H9 (cell line): ENCODE measurements at regions not wholly inside any gene's neighbourhood (a gene's known extent, or its start where the extent isn't known, plus 50 kb on each side); places are given as distances from the start of the nearest gene placed in this dataset.

ENCODE experiments used
- DNase-seq: peaks from one replicate; pipeline ENCODE4 v3.0.0-alpha.2; 2017
- H2AFZ ChIP-seq: one replicate; pipeline ENCODE4 v1.6.1; 2013; ENCODE audit warnings: mild to moderate bottlenecking, low read length, control low read depth, moderate library complexity
- H2AK5ac ChIP-seq: 2 replicates; pipeline ENCODE4 v1.6.1; 2013; ENCODE audit warnings: low read length, control low read depth, mixed read lengths; ENCODE audit not compliant: insufficient read length
- H2BK120ac ChIP-seq: one replicate; pipeline ENCODE4 v1.6.1; 2013; ENCODE audit warnings: low read depth, mild to moderate bottlenecking, low read length, control low read depth, inconsistent platforms; ENCODE audit not compliant: poor library complexity, severe bottlenecking
- H2BK12ac ChIP-seq: 2 replicates; pipeline ENCODE4 v1.6.1; 2013; ENCODE audit warnings: low read length, control low read depth, mixed read lengths, low read depth; ENCODE audit not compliant: insufficient read length
- H2BK15ac ChIP-seq: 2 replicates; pipeline ENCODE4 v1.6.1; 2013; ENCODE audit warnings: low read depth, low read length, control low read depth
- H2BK20ac ChIP-seq: one replicate; pipeline ENCODE4 v1.6.1; 2013; ENCODE audit warnings: low read depth, mild to moderate bottlenecking, low read length, control low read depth, inconsistent platforms; ENCODE audit not compliant: poor library complexity, severe bottlenecking
- H2BK5ac ChIP-seq: 2 replicates; pipeline ENCODE4 v1.6.1; 2013; ENCODE audit warnings: low read length, control low read depth, mixed read lengths; ENCODE audit not compliant: insufficient read length
- H3K14ac ChIP-seq: 2 replicates; pipeline ENCODE4 v1.6.1; 2013; ENCODE audit warnings: low read length, control low read depth; ENCODE audit not compliant: insufficient read depth
- H3K18ac ChIP-seq: 2 replicates; pipeline ENCODE4 v1.6.1; 2013; ENCODE audit warnings: low read depth, mild to moderate bottlenecking, mixed read lengths, low read length, control low read depth; ENCODE audit not compliant: insufficient read length
- H3K23ac ChIP-seq: 2 replicates; pipeline ENCODE4 v1.6.1; 2013; ENCODE audit warnings: low read length, control low read depth, mixed read lengths, low read depth; ENCODE audit not compliant: insufficient read length
- H3K23me2 ChIP-seq: 2 replicates; pipeline ENCODE4 v1.6.1; 2013; ENCODE audit warnings: low read depth, mild to moderate bottlenecking, mixed read lengths, low read length, control low read depth; ENCODE audit not compliant: insufficient read length, poor library complexity, severe bottlenecking
- H3K27ac ChIP-seq: 2 replicates; pipeline ENCODE4 v1.5.1; 2013; ENCODE audit warnings: low read length, control low read depth, mixed read lengths, low read depth; ENCODE audit not compliant: insufficient read length
- H3K27me3 ChIP-seq: 2 replicates; pipeline ENCODE4 v1.6.1; 2013; ENCODE audit warnings: low read length, control low read depth, inconsistent platforms; ENCODE audit not compliant: insufficient read depth
- H3K4ac ChIP-seq: 2 replicates; pipeline ENCODE4 v1.6.1; 2013; ENCODE audit warnings: low read depth, mild to moderate bottlenecking, control low read depth, inconsistent platforms, low read length, moderate library complexity
- H3K4me1 ChIP-seq: 2 replicates; pipeline ENCODE4 v1.6.1; 2013; ENCODE audit warnings: low read length, control low read depth, inconsistent platforms; ENCODE audit not compliant: insufficient read depth
- H3K4me2 ChIP-seq: 2 replicates; pipeline ENCODE4 v1.6.1; 2013; ENCODE audit warnings: low read length, control low read depth, mixed read lengths; ENCODE audit not compliant: insufficient read length, insufficient read depth
- H3K56ac ChIP-seq: 2 replicates; pipeline ENCODE4 v1.6.1; 2013; ENCODE audit warnings: low read depth, mild to moderate bottlenecking, mixed read lengths, low read length, control low read depth; ENCODE audit not compliant: insufficient read length
- H3K79me1 ChIP-seq: 2 replicates; pipeline ENCODE4 v1.6.1; 2013; ENCODE audit warnings: low read depth, mild to moderate bottlenecking, moderate library complexity, low read length, control low read depth, inconsistent platforms; ENCODE audit not compliant: insufficient read depth, poor library complexity, severe bottlenecking
- H3K79me2 ChIP-seq: 2 replicates; pipeline ENCODE4 v1.6.1; 2013; ENCODE audit warnings: low read length, control low read depth, inconsistent platforms; ENCODE audit not compliant: insufficient read depth
- H3K9ac ChIP-seq: 2 replicates; pipeline ENCODE4 v1.6.1; 2013; ENCODE audit warnings: low read length, control low read depth, mixed read lengths; ENCODE audit not compliant: insufficient read length; ENCODE audit errors: extremely low read depth
- H3K9me3 ChIP-seq: one replicate; pipeline ENCODE4 v1.6.1; 2013; ENCODE audit warnings: low read depth, low read length, inconsistent platforms; ENCODE audit not compliant: control insufficient read depth
- H3T11ph ChIP-seq: one replicate; pipeline ENCODE4 v1.6.1; 2013; ENCODE audit warnings: mild to moderate bottlenecking, low read length, control low read depth, inconsistent platforms
- H4K20me1 ChIP-seq: one replicate; pipeline ENCODE4 v1.6.1; 2013; ENCODE audit not compliant: control insufficient read depth, insufficient read length, insufficient read depth
- H4K5ac ChIP-seq: 2 replicates; pipeline ENCODE4 v1.6.1; 2013; ENCODE audit warnings: low read depth, mild to moderate bottlenecking, mixed read lengths, low read length, control low read depth; ENCODE audit not compliant: insufficient read length
- H4K8ac ChIP-seq: replicated peaks from 2 replicates; pipeline ENCODE4 v1.6.1; 2013; ENCODE audit warnings: low read length, control low read depth, mixed read lengths, low read depth; ENCODE audit not compliant: insufficient read length
- H4K91ac ChIP-seq: 2 replicates; pipeline ENCODE4 v1.6.1; 2013; ENCODE audit warnings: low read depth, mild to moderate bottlenecking, moderate library complexity, mixed read lengths, low read length, control low read depth; ENCODE audit not compliant: insufficient read length
- H3K27ac Mint-ChIP-seq, 3 experiments: 2 replicates in 2 of 3; 3 replicates in 1 of 3; pipeline ENCODE4 v1.8.0; 2020 to 2021; ENCODE audit warnings: mixed read lengths in 3 of 3, mild to moderate bottlenecking in 1 of 3, moderate library complexity in 1 of 3
- H3K27me3 Mint-ChIP-seq: 2 replicates; pipeline ENCODE4 v1.8.0; 2021; ENCODE audit warnings: low read depth, mild to moderate bottlenecking, moderate library complexity, mixed read lengths
- H3K36me3 Mint-ChIP-seq, 3 experiments: 2 replicates in 2 of 3; 3 replicates in 1 of 3; pipeline ENCODE4 v1.8.0; 2020 to 2021; ENCODE audit warnings: low read depth in 3 of 3, mixed read lengths in 3 of 3; ENCODE audit not compliant: insufficient read depth in 1 of 3
- H3K4me1 Mint-ChIP-seq, 2 experiments: 2 replicates each; pipeline ENCODE4 v1.8.0; 2020; ENCODE audit warnings: mixed read lengths in 2 of 2
- H3K4me3 Mint-ChIP-seq, 2 experiments: 2 replicates in 1 of 2; 3 replicates in 1 of 2; pipeline ENCODE4 v1.8.0; 2020 to 2021; ENCODE audit warnings: mild to moderate bottlenecking in 2 of 2, mixed read lengths in 2 of 2, moderate library complexity in 1 of 2
- H3K9me3 Mint-ChIP-seq, 2 experiments: 2 replicates in 1 of 2; 3 replicates in 1 of 2; pipeline ENCODE4 v1.8.0; 2020; ENCODE audit warnings: mild to moderate bottlenecking in 2 of 2, mixed read lengths in 2 of 2, moderate library complexity in 1 of 2
- WGBS: extraction: QIAGEN DNeasy Blood & Tissue Kit; methylation state at CpG from one replicate; pipeline ENCODE4 v1.1.7; 2013; ENCODE audit warnings: missing lambda C conversion rate, low lambda C conversion rate, mixed read lengths; ENCODE audit not compliant: insufficient read length; ENCODE audit errors: extremely low coverage; 5-methylcytosine and 5-hydroxymethylcytosine counted together
- TF ChIP-seq, protein P1 (sequence below): fragments of 200-600 bp; sonication (generic); conservative IDR thresholded peaks from 3 replicates; pipeline ENCODE4 v1.8.0; 2021; ENCODE audit warnings: antibody characterized with exemption, mild to moderate bottlenecking

DNA sequence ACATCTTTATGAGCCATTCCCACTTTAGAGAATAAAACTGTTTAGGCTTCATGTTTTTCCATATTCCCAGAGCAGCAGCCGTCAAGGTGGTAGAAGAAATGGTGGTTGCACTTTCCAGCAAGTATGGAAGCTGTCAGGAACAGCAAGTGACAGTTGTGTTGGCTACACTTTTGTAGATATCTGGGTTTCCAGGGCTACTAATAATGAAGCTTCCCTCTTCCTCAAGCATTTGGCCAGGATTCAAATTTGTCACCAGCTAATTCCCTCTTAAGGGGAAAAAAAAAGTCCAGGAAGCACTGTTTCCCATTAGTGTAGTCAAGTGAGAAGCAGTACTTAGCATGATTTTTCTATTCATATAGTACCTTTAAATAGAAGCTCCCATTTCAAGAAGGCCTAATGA is 252.8 kb downstream of the IGSF11 start:
- Mint-ChIP-seq H3K4me3 (no peak overlapping the region), H3K27ac (no peak overlapping the region; a peak in 1 of 7 replicates), H3K4me1 (peaks cover 6 to 9% of the 10 kb centered on the region in 2 experiments; a peak in 3 of 4 replicates), H3K27me3 (no peaks in the 10 kb centered on the region), H3K36me3 (no peaks in the 10 kb centered on the region), H3K9me3 (no peaks in the 10 kb centered on the region)
- no peaks in the 10 kb centered on the region for H3K23me2 ChIP-seq
- no peak overlapping the region for H3K9ac ChIP-seq
- no peak overlapping the region for H2BK12ac ChIP-seq
- no peak overlapping the region for H3K4ac ChIP-seq
- no peak overlapping the region for H3K23ac ChIP-seq
- no peak for DNase-seq
- H2AK5ac ChIP-seq, result no peak overlapping the region
- H3K79me2 ChIP-seq, result no peaks in the 10 kb centered on the region
- H2BK120ac ChIP-seq, result no peak overlapping the region
- no peaks in the 10 kb centered on the region for H3K9me3 ChIP-seq
- H4K5ac ChIP-seq, result no peak overlapping the region
- no peaks in the 10 kb centered on the region for H4K20me1 ChIP-seq
- TF ChIP-seq, protein P1, sequence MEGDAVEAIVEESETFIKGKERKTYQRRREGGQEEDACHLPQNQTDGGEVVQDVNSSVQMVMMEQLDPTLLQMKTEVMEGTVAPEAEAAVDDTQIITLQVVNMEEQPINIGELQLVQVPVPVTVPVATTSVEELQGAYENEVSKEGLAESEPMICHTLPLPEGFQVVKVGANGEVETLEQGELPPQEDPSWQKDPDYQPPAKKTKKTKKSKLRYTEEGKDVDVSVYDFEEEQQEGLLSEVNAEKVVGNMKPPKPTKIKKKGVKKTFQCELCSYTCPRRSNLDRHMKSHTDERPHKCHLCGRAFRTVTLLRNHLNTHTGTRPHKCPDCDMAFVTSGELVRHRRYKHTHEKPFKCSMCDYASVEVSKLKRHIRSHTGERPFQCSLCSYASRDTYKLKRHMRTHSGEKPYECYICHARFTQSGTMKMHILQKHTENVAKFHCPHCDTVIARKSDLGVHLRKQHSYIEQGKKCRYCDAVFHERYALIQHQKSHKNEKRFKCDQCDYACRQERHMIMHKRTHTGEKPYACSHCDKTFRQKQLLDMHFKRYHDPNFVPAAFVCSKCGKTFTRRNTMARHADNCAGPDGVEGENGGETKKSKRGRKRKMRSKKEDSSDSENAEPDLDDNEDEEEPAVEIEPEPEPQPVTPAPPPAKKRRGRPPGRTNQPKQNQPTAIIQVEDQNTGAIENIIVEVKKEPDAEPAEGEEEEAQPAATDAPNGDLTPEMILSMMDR, result no peak
- no peaks in the 10 kb centered on the region for H3K27me3 ChIP-seq
- no peak overlapping the region for H3K4me2 ChIP-seq
- H4K8ac ChIP-seq, result no peak overlapping the region
- H2BK5ac ChIP-seq, result no peak overlapping the region
- H2BK15ac ChIP-seq, result no peak overlapping the region
- H3K79me1 ChIP-seq, result no peaks in the 10 kb centered on the region
- H2BK20ac ChIP-seq, result no peak overlapping the region
- H3K18ac ChIP-seq, result no peak overlapping the region
- no peaks in the 10 kb centered on the region for H3K4me1 ChIP-seq
- H4K91ac ChIP-seq, result no peak overlapping the region
- H2AFZ ChIP-seq, result no peak overlapping the region
- no peak overlapping the region for H3T11ph ChIP-seq
- no peak overlapping the region for H3K14ac ChIP-seq
- H3K27ac ChIP-seq, result no peak overlapping the region
- WGBS, result no CpG with 5 or more reads among the region's 1 CpG
- no peak overlapping the region for H3K56ac ChIP-seq
